Stimulated activated CD4-positive, alpha-beta T cell treated with anti-CD3 and anti-CD28 coated beads, TNF-alpha, amount 100 ng/mL, for 48 hours (primary cell): ENCODE measurements at regions not wholly inside any gene's neighbourhood (a gene's known extent, or its start where the extent isn't known, plus 50 kb on each side); places are given as distances from the start of the nearest gene placed in this dataset.
"Not testable (repeated sequence)": the region's sequence is repeated elsewhere in the genome, so short reads cannot be mapped to it uniquely, and the experiment has no call there.

Experiments used
- DNase-seq, 3 donors: peaks; one replicate each; pipeline ENCODE4 v3.0.0-alpha.2; 2020; ENCODE audit warnings: low read depth in 3 of 3

- no peak for DNase-seq
These were observed 51.1 kb upstream of the JADE1 start for GRCh38 chr4:128758314-128758922.

GRCh38 chr4:128757712-128758111 lies 51.8 kb upstream of the JADE1 start:
- DNase-seq, result no peak

GRCh38 chr4:128751354-128751753 lies 58.1 kb upstream of the JADE1 start:
- no peak for DNase-seq

- DNase-seq, result not testable (repeated sequence)
These were observed 67.8 kb upstream of the JADE1 start for GRCh38 chr4:128741748-128742147.

GRCh38 chr4:128737098-128737513 lies 72.4 kb upstream of the JADE1 start:
- no peak for DNase-seq

- DNase-seq, result no peak
These were observed 73.8 kb upstream of the JADE1 start for GRCh38 chr4:128735714-128736113.

- no peak for DNase-seq
These were observed 81.3 kb upstream of the JADE1 start for GRCh38 chr4:128728190-128728589.

GRCh38 chr4:128727658-128728057 lies 81.8 kb upstream of the JADE1 start:
- no peak for DNase-seq

GRCh38 chr4:128725405-128726055 lies 84.0 kb upstream of the JADE1 start:
- DNase-seq, result no peak

- no peak for DNase-seq
These were observed 86.6 kb upstream of the JADE1 start for GRCh38 chr4:128722911-128723310.

- no peak for DNase-seq
These were observed 87.6 kb upstream of the JADE1 start for GRCh38 chr4:128721896-128722295.

- DNase-seq, result no peak
These were observed 89.2 kb upstream of the JADE1 start for GRCh38 chr4:128720270-128720669.

GRCh38 chr4:128718768-128719167 lies 90.7 kb upstream of the JADE1 start:
- no peak for DNase-seq

GRCh38 chr4:128716338-128716737 lies 93.2 kb upstream of the JADE1 start:
- no peak for DNase-seq

- no peak for DNase-seq
These were observed 93.9 kb upstream of the JADE1 start for GRCh38 chr4:128715616-128716015.

- no peak for DNase-seq
These were observed 98.1 kb upstream of the JADE1 start for GRCh38 chr4:128711361-128711760.

GRCh38 chr4:128709268-128709667 lies 100.2 kb upstream of the JADE1 start:
- no peak for DNase-seq

GRCh38 chr4:128707864-128708263 lies 101.6 kb upstream of the JADE1 start:
- no peak for DNase-seq

GRCh38 chr4:128703948-128704347 lies 105.6 kb upstream of the JADE1 start:
- DNase-seq, result no peak

- DNase-seq, result no peak
These were observed 108.7 kb upstream of the JADE1 start for GRCh38 chr4:128700659-128701350.

GRCh38 chr4:128698386-128698785 lies 111.1 kb upstream of the JADE1 start:
- no peak for DNase-seq

- no peak for DNase-seq
These were observed 112.2 kb upstream of the JADE1 start for GRCh38 chr4:128697323-128697722.

GRCh38 chr4:128690011-128690410 lies 119.5 kb upstream of the JADE1 start:
- DNase-seq, result no peak
